GM18520 (cell line): ENCODE measurements at regions not wholly inside any gene's neighbourhood (a gene's known extent, or its start where the extent isn't known, plus 50 kb on each side); places are given as distances from the start of the nearest gene placed in this dataset.

ENCODE experiments used
- ATAC-seq: cut with Tn5 transposase; IDR thresholded peaks from one replicate; pipeline ENCODE4 v1.9.1; 2021; ENCODE audit not compliant: unreplicated experiment

DNA sequence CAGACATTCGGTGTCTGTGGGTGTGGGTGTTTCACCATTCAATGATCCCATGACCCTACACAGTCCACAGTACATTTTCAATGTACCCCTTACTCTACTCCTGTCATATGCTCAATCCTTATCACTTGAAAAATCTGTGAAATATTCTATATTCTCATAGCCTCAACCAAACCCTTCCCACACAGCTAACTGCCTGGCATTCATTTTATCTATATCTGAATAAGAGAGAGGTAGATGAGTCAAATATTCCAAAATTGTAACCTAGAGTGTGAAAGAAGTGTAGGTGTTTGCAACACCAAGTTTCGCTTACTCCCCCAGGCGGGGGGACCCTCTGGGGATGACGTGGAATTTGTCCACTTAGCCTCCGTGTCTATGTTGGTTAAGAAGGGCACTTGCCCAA, 354.8 kb downstream of the ETS1 start:
- ATAC-seq = no peak

DNA sequence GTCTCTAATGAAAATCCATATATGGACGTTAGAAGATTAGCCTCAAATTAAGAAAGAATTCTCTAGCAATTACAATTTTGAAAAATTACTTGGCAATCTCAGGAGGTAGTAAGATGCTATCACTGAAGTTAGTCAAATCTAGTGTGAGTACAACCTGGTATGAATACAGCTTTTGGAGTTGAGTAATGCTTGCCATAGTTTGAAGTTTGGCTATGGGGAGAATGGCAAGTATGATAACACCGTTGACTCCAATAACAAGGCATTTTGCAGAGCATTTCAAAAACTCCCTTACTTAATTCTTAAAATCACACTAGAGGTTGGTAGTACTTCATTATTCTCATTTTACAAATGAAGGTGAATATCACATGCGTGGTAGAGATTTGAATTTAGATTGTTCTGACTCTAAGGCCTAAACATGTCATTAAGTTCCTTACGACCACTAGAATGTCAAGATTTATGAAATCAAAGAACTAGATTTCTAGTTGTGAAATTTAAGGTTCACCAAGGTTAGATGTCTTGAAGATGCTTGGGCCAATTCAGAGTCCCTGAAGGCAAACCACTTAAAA, 355.4 kb downstream of the ETS1 start:
- ATAC-seq = no peak

DNA sequence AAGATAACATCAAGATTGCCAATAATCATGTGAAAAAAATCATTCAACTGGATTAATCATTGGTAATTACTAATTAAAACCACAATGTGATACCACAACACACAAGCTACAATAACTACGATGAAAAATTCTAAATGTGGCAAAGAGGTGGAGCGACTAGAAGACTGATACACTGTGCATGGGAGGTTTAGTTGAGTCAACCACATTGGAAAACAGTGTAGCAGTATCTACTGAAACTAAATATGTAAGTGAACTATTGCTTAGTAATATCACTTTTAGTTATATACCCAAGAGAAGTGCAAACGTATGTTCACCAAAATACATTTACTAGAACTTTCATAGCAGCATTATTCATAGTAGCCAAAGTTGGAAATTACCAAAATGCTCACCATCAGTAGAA, 359.9 kb downstream of the ETS1 start:
- ATAC-seq = no peak

DNA sequence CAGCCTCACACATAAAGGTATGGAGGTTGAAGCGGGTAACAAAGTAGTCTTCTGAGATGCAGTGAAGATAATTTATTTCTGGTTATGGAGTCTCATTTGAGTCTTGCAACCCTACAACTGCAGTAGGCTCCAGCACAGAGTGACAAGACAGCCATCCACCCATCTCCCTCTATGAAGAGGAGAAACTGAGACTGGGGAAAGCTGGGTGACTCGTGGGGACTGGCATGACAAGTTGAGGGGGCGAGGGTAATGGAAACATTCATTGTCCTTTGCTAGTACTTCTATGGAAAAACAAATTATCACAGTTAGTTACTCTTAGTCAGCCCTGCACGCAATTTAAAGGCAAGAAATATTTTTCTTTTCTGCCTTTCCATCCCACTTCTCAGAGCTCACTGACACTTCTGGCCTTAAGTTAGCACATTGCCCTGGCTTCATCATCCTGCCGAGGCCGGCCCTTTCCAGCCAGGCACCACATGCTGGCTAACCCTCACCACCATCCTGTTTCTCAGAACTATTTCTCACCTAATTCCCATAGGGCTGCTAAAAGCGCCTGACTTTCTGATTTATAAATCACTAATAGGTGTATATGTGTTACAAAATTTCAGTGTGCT, 361.1 kb downstream of the ETS1 start:
- no peak for ATAC-seq

DNA sequence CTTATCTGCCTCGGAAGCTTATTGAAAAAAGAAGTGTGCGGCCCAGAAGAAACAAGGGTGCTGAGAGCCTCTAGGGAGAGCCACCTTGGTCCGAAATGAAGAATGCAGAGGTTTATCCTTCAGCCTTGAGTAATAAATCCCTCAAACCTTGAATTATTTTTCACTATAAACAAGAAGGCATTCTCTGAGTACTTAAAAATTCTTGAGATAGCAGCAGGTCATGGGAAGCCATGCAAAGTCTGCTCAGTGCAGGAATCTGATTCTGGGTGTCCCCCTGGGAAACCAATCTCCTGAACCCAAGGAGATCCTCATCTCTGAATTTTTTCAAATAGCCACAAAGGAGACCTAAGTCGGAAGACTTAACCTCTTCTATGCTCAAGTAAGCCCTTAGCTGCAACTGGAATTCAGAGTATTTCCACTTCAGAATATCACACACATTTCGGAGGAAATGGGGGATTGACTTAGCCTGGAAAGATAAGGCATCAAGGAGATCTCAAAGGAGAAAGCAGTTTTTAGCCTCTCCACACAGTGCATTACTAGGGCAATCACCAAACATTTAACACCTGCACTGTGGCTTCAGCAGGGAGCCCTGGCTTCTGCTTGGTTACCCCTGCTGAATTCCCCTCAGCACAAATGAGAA, 365.0 kb downstream of the ETS1 start:
- no peak for ATAC-seq

DNA sequence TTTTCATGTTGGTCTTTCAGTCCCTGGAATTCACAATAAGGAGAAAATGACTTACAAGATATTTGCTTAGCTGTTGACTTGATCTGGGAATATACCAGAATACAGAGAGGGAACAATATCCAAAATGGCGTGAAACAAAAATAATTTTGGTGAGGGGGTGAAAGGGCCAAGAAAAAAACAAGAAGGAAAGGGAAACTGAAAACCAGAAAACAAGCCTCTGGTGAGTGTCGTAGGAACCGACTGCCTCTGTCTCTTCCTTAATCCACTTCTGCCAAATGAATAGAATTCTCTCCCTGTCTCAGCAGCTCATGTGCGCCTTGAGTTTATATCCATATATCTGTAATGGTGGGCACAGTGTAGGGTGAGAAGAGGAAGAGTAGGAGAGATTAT, 367.6 kb downstream of the ETS1 start:
- ATAC-seq = no peak

DNA sequence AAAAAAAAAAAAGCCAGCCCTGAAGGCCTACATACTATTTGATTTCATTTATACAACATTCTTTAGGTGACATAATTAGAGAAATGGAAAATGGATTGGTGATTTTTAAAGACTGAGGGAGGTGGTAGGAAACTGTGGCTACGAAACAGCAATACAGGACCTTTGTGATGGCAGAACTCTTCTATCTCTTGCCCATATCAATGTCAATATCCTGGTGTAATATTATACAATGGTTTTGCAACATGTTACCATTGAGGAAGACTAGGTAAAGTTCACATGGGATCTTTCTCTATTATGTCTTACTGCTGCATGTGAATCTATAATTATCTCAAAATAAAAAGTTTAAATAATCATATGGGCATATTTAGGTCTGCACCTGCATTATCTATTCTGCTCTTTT, 371.2 kb downstream of the ETS1 start:
- no peak for ATAC-seq

DNA sequence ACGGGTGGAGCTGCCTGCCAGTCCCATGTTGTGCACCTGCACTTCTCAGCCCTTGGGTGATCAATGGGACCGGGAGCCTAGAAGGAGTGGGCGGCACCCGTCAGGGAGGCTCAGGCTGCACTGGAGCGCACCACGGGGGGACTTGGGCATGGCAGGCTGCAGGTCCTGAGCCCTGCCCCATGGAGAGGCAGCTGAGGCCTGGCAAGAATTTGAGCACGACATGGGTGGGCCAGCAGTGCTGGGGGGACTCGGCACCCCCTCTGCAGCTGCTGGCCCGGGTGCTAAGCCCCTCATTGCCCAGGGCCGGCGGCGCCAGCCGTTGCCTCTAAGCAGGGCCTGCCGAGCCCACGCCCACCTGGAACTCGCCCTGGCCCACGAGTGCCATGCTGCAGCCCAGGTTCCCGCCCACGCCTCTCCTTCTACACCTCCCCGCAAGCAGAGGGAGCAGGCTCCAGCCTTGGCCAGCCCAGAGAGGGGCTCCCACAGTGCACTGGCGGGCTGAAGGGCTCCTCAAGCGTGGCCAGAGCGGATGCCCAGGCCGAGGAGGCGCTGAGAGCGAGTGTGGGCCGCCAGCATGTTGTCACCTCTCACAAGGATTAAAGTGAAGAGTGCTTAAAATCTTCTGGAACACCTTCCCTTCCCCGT, 372.0 kb downstream of the ETS1 start:
- no peak for ATAC-seq

DNA sequence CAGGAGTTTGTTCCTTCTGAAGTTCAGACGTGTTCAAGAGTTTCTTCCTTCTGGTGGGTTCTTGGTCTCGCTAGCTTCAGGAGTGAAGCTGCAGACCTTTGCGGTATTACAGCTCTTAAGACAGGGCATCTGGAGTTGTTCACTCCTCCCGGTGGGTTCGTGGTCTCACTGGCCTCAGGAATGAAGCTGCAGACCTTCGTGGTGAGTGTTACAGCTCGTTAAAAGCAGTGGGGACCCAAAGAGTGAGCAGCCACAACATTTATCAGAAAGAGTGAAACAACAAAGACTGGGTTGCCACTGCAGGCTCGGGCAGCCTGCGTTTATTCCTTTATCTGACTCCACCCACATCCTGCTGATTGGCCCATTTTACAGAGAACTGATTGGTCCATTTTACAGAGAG, 373.1 kb downstream of the ETS1 start:
- no peak for ATAC-seq

DNA sequence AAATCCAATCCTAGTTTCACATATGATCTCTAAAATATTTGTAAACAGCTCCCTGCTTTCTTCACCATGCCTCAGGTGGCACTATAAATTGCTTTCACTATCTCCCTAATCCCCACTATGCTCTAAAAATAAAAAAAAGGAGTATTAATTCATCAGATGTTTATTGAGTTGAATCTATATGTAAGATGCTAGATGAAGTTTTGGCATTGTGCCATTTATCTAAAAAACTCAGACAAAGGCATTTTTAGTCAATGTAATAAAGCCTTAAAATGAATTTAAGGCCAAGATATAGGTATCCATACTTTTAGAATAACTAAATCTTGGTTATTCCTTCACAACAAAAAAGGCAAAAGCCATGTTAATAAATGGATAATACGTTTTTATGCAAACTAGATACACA, 373.9 kb downstream of the ETS1 start:
- no peak for ATAC-seq

DNA sequence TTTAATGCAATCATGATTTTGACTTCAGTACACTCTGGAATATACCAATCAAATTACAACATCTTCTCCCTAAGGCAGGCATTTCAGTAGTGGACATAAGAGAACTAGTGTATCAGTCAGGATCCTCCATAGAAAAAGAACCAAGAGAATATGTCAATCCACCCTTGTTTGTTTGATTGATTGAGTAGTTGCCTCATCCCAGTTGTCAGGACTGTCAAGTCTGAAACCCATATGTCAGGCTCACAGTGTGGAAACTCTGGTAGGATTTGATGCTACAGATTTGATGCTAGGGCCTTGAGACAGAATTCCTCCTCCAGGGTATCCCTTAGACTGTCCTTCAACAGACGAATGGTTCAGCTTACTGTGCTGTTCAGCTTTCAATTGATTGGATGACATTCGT, 375.0 kb downstream of the ETS1 start:
- no peak for ATAC-seq

DNA sequence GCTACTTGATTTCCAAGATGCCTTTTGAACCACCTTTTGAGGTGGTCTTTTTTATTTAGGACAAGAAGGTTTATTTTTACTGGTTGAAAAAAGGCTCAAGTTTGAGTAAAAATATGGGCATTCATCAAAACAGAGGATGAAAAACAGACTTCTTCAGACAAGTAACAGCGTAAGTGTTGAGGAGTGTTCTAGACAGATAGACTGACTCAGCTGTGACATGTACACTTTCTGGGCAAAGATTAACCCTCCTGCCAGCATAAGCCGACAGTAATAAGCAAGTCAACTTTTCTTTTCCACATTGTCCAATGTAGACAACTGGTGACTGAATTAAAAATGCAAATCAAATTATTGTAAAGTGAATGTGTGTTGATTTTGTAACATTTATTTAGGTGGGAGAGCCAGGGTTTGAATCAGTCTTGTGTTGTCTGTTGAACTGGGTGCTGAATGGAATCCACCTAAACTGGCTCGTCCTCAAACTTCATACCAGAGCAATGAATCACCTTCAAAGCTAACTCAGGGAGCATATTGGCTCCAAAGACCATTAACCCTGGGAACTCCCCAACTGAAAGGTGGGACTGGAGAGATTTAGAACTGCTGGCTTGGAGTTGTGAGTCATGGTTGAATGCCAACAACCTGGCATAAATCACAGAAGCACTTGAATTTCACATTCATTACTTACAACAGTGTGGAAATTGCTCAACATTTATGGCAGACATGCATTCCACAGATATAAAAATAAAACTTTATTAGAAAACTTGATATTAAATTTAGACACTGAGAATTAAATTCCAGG, 377.0 kb downstream of the ETS1 start:
- no peak for ATAC-seq

DNA sequence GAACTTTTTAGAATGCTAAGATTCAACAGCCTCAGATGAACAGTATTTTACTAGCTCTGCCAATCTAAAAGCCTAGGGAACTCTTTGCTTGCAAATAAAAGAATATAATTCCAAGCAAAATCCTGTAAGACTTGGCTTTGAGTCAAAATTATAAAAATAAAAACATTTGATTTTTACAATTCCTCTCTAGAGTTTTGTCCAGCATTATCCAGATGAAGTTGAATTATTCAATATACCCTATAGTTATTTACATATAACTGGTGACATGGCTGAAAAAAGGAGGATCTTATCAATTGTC, 378.3 kb downstream of the ETS1 start:
- no peak for ATAC-seq

DNA sequence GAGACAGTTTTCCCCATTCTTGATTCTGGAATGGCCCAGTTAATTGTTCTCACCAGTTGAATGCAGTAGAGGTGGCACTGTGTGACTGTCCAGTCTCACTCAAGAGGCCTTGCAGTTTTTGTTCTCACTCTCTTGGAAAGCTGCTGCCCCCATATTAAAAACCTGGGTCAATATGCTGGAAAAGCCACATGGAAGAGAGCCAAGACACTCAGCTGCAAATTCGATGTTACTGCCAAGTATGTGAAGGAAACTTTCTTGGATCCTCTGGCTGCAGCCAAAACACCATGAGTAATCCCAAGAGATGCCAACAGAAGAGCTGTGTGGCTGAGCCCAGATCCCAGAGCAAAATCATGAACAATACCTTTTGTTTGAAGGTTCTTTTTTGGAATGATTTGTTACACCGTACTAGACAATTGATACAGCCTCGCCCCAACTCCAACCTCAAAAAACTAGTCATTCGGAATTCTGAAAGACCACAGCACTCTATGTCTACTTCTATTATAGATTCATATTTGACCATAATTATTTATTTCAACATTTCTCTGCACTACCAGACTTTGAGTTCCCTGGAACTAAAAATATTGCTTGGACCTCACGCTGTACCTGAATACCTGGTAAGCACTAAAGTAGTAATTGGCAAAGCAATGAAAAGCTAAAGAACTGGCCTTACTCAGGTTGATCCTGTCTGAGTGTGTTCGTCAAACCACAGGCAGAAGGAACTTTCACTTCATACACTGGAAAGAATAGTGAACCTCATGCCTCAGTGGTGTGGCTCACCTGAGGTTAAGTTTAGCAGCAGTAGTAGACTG, 378.8 kb downstream of the ETS1 start:
- ATAC-seq = no peak

DNA sequence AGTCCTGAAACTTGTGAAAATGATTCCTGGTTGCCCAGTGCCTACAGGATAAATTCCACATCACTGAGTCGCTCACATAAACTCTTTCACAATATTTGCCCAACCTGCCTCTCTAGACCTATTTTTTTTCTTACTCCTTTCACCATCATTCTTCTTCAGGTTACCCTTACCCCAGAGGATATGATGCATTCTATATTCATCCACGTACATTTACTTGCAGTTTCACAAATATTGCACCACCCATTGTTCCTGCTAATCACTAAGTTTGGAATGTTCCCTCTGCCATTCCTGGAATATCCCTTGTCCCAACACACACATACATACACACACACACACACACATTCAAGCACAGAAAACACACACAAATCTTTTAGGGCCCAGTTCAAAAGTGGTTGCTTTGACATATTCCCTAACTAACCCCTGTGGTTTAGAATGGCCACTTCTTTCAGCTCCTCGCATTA, 379.5 kb downstream of the ETS1 start:
- ATAC-seq = no peak

DNA sequence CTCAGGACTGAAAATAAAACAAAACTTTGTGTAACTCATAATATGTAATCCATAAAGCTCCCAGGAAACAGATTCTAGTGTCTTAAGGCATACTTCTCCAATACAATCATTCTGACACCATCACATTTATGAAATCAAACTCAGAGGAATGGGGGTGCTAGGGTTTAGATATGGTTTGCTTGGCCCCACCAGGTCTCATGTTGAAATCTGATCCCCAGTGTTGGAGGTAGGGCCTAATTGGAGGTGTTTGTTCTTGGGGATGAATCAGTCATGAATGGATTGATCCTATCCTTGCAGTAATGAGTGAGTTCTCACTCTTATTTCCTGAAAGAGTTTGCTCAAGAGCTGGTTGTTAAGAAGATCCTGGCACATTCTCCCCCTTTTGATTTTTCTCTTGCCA, 380.9 kb downstream of the ETS1 start:
- ATAC-seq = no peak

DNA sequence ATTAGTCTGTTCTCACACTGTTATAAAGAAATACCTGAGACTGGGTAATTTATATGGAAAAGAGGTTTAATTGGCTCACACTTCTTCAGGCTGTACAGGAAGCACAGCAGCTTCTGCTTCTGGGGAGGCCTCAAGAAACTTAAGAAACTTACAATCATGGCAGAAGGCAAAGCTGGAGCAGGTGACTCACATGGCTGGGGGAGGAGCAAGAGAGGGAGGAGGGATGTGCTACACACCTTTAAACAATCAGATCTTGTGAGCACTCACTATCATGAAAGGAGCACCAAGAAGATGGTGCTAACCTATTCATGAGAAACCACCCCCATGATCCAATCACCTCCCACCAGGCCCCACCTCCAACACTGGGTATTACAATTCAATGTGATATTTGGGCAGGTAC, 381.6 kb downstream of the ETS1 start:
- ATAC-seq = no peak

DNA sequence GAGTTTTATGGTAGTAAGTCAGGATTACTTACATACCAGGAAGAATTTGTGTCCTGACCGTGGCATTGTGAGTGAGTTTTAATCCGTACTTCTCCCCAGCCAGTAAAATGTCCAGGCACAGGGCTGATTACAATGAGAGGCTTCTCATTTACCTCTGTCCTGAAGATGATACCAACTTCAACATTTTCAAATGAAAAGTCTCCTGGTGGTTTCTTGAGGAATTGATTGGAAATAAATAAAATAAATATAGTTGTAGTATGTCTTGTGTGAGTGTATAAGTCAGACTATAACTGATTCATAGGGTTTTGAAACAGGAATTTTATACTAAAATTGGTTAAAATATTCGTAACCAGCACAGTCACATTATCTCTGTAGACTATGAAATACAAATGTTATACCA, 382.5 kb downstream of the ETS1 start:
- no peak for ATAC-seq

DNA sequence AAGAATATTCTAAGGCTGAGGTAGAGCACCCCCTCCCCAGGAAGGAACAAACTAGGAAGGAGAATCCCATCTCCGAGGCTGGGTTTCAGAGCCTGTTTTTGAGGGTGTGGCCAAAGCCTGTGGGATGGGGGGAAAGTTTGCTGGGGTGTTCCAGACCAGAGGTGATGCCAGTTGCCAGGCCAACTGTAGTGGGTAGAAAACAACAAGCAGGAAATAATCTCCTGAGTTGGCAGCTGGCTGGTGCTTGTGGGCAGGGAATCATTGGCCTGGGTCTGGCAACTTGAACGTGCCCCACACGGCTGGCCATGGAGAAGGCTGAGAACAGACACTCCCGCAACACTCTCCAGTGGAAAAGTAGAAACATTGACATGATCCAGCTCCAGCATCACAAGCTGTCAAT, 385.6 kb downstream of the ETS1 start:
- no peak for ATAC-seq

DNA sequence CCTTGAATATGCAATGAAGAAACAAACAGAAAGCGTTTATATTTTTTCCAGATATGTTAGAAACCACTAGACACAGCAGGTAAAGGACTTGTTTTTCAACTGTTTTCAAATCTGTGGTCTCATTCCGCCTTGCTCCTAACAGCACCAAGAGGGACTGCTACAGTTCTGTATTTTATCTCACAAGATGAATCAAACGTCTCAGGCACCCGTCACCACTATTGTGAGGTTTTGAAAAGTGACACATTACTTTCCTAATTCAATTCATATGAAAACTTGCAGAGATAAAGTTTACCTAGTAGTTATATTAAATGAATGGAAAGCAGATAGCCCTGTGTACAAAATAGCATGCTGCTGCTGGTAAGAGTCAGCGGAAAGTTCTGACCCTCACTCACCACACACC, 386.3 kb downstream of the ETS1 start:
- ATAC-seq = no peak

DNA sequence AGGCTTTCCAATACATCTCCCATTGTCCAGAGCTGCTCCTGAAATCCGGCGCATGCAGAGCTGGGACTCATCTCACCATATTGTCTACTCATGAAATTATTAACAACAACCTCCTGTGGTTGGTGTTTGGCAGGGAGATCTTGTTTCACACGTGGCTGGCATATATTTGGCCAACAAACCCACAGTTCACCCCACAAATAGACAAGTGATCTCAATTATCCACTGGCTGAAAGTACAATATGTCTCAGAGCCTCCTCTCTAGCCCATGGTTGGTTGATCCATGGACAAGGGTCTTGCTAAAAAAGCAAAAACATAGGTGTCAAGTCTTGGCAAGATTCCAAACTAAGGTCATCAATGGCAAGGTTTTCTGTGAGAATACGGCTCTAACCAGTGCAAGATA, 386.9 kb downstream of the ETS1 start:
- no peak for ATAC-seq
